Daoy (cell line): ENCODE measurements at regions not wholly inside any gene's neighbourhood (a gene's known extent, or its start where the extent isn't known, plus 50 kb on each side); places are given as distances from the start of the nearest gene placed in this dataset.

Source experiments
- DNase-seq: peaks from one replicate; pipeline ENCODE4 v3.0.0-alpha.2; 2015; ENCODE audit warnings: low read depth

- no peak for DNase-seq
Observed at GRCh38 chr2:53610260-53610659, 157.3 kb upstream of the CHAC2 start.

DNA sequence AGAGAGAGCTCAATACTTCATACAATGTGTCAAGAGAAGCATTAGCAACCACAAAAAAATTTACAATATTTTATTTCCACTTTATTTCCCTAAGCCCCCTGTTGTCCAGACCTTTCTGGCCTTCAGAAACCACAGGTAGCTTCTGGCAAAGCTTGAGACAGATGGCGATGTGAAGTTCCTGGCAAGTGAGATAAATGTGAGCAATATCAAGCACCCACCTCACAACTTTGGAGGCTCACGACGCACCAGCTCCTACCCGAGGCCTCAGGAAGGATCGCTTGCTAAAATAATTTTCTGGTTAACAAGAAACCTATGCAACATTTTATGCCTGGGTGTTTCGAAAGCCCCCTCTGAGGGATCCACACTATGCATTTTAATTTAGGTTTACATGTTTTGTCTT, 158.1 kb upstream of the CHAC2 start:
- DNase-seq, result no peak

- DNase-seq, result no peak
Observed at GRCh38 chr2:53608293-53608692, 159.3 kb upstream of the CHAC2 start.

- peak; percentile 27 for DNase-seq
Observed at GRCh38 chr2:53600815-53601214, 166.8 kb upstream of the CHAC2 start.

- DNase-seq, result peak; percentile 9
Observed at GRCh38 chr2:53586733-53587612, 180.6 kb upstream of the CHAC2 start.

DNA sequence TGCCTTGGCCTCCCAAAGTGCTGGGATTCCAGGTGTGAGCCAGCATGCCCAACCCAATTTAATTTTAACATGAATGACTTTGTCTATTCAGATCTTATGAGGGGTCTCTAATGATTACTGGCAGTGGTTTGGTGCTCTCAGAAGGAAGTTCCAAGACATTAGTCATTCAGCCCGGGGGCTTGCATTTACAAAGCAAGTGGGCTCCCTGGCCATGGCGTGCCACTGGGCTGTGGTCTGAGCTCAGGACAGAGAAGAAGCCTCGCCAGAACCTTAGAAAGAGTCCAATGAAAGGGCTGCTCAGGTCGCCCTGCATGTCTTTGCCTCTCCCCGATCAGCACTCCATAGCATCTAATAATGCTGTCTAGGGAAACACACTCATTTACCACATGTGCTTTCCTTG, 182.6 kb upstream of the CHAC2 start:
- no peak for DNase-seq

DNA sequence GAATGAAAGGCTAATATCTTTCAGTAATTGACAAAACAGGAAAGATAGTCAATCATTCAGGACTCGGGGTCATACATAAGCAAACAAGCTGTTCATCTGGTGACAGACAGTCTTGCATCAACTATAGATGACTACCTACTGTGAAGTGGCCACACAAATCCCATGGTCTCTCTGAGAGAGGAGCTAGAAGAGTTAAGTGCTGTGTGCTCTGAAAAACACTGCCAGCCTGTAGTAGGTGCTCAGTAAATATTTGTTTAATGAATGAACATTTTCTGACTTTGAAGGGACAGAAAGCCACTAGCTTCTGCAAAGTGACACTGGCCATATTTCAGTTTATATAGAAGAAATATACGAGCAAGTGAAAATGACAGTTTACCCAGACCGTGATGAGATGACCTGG, 184.0 kb upstream of the CHAC2 start:
- DNase-seq, result no peak

DNA sequence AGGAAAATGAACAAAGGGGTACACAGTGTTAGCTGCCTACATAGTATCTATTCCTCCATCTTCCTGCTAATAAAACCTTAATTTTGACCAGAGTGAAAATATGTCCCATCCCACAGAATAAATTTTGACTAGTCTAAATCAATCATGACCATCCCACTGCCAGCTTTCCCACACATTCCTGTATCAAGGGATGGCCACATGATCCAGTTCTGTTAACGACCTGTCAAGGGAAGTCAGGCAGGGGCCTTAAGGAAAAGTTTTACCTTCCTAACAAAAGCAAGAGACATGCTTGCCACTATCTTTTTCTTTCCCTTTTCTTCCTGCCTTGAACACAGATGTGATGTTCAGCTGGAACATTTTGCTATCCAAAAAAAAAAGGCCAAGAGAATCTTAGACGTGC, 185.0 kb upstream of the CHAC2 start:
- DNase-seq, result no peak

DNA sequence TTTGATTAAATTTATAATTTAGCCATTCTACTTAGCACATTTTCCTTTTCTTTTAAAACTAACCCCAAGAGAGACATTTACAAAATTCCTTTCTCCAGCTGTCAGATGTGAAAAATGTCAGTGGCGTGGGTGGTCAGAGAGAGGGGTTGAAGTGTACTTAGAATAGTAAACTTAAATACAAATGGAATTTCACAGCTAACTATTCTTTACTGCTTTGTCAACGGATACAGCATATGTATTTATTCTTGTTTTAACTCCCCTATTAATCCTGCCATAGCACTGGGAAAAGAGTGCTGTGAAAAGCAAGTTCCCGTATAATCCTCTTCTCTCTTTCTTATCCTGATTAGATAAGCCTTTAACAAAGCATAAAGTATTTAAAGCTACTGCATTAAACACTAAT, 191.4 kb upstream of the CHAC2 start:
- no peak for DNase-seq

DNA sequence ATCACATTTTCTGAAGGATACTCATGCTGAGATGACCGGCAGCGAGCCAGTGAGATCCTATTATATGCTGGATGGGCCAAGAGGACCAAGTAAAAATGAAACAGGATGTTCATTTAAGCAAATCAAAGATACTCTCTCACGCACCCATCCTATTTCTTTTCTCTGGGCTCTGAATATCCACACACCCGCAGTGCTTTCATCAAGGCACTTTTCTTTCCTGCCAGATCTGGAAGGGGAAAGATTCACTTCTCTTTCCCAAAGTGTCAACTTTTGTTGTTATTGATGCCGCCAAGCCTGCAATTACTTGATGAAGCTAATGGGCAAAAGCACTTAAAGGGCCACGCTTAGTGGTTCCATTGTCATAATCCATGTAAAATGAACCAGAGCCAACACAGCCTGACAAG, 191.9 kb upstream of the CHAC2 start:
- DNase-seq, result no peak

DNA sequence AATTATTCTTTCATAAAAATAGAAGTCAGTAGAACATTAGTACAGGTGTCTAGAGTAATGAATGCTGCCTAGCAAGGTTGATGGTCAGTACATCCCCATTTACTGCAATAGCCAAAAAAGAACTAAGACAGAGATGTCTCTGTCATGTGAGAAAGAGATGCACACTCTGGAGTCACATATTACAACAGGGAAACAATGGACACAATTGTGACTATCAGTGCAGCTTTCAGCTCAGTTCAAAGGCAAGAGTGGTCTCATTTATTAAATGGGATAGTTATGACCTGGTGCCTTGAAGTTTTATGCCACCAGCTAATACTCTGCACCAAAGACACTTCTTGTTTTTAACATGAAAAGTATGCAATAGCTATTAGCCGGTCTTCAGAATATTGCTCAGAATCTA, 194.9 kb upstream of the CHAC2 start:
- DNase-seq, result no peak

GRCh38 chr2:53569957-53570727, 197.5 kb upstream of the CHAC2 start:
- DNase-seq, result no peak

DNA sequence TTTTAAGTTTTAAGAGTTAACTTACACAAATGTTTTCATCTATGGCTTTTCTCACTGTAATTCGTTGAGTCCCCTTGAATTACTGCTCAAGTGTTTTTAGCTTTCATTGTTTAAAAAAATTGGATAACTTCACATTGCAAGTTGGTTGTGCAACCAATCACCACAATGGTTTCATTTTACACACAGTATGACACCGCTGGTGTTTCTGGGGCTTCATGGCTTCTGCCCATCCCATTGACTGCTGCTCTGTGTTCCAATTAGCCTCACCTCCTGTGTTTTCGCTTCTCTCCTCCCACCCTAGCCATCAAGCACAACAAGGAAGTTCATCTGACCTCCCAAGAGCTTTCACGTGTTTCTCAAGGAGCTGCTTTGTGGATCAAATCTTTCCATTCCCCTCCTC, 199.1 kb upstream of the CHAC2 start:
- peak; percentile 8 for DNase-seq

DNA sequence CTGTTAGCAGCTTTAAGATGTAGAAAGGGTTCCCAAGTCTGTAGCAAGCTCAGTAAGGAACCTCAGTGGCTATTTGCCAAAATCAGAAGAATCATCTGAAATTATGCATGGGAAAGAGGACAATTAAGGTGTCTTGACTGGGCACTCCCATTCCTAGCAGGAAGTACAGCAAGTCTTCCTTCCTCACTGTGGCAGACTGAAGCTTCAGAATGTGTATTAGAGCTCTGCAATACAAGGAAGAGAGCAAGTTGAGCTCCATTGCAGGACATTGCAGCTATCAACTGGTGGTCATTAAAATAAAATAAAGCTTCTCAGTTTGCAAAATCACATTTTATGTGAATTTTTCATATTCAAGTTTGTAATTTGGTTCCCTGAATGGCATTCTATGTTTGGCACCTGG, 200.5 kb upstream of the CHAC2 start:
- no peak for DNase-seq

DNA sequence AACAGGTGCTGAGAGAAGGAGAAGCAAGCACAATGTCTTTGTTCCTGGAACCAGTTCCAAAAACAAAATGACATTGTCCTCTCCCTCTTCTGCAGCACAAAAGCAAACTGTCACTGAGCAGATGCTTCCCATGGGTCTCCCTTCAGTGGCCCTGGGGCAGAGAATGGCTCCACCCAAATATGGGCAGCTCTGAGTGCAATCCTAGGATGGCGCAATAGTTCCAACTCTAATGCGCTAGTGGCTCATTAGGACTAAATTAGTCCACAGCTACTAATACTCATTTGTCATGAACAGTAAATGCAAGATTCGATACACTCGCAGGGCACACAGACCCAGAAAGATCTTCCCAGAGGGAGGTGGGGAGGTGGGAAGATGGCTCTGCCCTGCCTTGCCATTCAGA, 205.2 kb upstream of the CHAC2 start:
- DNase-seq, result no peak

DNA sequence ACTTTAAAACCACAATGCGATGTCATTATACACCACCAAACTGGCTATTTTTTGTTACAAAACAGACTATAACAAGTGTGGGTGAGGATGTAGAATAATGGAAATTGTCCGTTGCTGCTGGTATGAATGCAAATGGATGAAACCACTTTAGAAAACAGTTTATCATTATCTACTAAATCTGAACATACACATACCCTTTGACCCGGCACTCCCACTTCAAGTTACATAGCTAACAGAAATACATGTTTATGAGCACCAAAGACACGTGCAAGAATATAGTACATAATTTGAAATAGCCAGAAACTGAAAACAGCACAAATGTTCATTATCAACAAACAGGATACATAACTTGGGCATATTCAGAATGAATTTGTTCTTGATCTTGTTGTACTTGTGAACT, 206.4 kb upstream of the CHAC2 start:
- DNase-seq, result no peak

- no peak for DNase-seq
Observed at GRCh38 chr2:53559302-53559966, 208.2 kb upstream of the CHAC2 start.

- DNase-seq, result no peak
Observed at GRCh38 chr2:53558867-53559266, 208.7 kb upstream of the CHAC2 start.

DNA sequence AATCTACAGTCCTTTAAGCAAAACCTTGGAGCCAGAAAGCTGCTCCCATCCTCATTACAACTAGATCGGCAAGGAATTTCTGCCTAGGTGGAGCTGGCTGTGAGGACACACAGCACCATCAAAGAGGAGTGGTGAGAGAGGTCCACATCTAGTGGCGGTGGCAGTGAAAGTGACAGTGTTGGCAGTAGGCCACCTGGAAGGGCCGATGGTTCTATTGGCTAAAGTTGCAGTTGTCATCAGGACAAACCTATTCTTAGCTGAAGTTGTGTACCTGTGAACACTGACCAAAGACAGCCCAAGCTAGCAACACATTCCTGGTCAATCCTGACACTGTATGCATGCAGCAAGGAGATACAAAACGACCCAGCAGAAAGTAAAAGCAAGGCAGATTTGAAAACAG, 218.1 kb upstream of the CHAC2 start:
- no peak for DNase-seq

GRCh38 chr2:53545604-53546003, 222.0 kb upstream of the CHAC2 start:
- no peak for DNase-seq

GRCh38 chr2:53544871-53545558, 222.6 kb upstream of the CHAC2 start:
- no peak for DNase-seq

DNA sequence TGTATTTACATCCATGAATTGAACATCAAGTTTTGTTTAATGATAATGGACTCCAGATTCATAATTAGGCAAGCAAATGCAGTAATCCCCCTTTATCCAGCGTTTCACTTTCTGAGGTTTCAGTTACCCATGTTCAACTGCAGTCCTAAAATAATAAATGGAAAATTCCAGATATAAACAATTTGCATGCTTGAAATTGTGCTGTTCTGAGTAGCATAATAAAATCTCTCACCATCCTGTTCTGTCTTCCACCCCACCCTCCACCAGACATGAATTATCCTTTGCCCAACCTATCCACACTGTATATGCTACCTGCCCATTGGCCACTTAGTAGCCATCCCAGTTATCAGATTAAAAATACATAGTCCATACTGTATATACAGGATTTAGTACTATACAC, 224.5 kb upstream of the CHAC2 start:
- no peak for DNase-seq
